Adrenal gland (tissue), 5 donors: ENCODE measurements at regions not wholly inside any gene's neighbourhood (a gene's known extent, or its start where the extent isn't known, plus 50 kb on each side); places are given as distances from the start of the nearest gene placed in this dataset.

Experiments used
- POLR2A ChIP-seq, 2 donors: fragments of 450-650 bp; IDR thresholded peaks; one replicate each; pipeline ENCODE4 v1.6.1; 2017; ENCODE audit warnings: antibody characterized with exemption in 2 of 2, mild to moderate bottlenecking in 2 of 2, moderate library complexity in 1 of 2
- TF ChIP-seq, protein P1 (sequence below), 6 experiments: fragments of 450-650 bp in 4 of 6; fragments of 200-600 bp in 2 of 6; sonication (generic) in 1 of 6; IDR thresholded peaks; 1 replicate in 5 of 6; 2 replicates in 1 of 6; pipeline versions ENCODE4 v1.5.1 to v1.8.0; 2016 to 2021; ENCODE audit warnings: antibody characterized with exemption in 6 of 6, mild to moderate bottlenecking in 2 of 6, moderate library complexity in 1 of 6
- donor health status: DM: no; HTN: no; CAD: no.

DNA sequence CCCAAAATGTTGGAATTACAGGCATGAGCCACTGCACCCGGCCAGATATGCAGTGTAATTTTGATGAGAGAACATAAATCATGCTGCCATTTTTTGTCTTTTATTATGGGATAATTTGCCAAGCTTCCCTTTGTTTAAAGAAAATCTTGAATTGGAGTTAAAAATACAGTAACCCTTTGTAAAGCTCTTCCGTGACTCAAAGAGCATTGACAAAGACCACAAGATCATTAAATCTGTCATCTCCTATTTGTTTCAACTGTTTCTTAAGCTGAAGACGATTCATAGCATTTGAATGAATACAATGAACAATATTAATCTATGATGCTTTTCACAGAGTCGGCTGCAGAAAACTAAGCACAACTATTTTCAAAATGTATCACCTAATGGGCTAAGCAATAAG is 132.6 kb downstream of the ANAPC4 start:
- no peak for TF ChIP-seq POLR2A (IDR thresholded peaks at IDR 0.05)
- TF ChIP-seq, protein P1, sequence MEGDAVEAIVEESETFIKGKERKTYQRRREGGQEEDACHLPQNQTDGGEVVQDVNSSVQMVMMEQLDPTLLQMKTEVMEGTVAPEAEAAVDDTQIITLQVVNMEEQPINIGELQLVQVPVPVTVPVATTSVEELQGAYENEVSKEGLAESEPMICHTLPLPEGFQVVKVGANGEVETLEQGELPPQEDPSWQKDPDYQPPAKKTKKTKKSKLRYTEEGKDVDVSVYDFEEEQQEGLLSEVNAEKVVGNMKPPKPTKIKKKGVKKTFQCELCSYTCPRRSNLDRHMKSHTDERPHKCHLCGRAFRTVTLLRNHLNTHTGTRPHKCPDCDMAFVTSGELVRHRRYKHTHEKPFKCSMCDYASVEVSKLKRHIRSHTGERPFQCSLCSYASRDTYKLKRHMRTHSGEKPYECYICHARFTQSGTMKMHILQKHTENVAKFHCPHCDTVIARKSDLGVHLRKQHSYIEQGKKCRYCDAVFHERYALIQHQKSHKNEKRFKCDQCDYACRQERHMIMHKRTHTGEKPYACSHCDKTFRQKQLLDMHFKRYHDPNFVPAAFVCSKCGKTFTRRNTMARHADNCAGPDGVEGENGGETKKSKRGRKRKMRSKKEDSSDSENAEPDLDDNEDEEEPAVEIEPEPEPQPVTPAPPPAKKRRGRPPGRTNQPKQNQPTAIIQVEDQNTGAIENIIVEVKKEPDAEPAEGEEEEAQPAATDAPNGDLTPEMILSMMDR (IDR thresholded peaks at IDR 0.05) = no peak
